ENCODE measurements at regions not wholly inside any gene's neighbourhood (a gene's known extent, or its start where the extent isn't known, plus 50 kb on each side); places are given as distances from the start of the nearest gene placed in this dataset.

DNA sequence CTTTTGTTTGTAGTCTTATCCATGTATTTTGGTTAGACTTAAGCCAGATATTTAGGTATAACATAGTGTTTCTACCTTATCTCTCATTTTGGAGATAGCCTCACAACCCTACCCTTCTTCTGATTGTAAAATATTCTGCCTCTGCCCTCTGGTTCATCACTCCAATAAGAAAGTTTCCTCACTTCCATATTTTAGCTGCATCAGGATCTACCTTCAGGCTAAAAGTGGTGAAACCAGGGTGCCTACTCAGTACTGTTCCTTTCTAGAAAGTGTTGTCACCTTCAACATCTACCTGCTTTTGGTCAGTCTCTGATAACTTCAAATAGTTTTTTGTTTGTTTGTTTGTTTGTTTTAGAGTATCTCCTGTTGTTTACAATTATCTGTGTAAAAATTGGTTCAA is 294.6 kb downstream of the ANXA1 start:
- Mint-ChIP-seq H3K4me3 (no peak overlapping the region), H3K36me3 (no peaks in the 10 kb centered on the region), H3K9me3 (peaks cover 0 to 3% (median 0%) of the 10 kb centered on the region in 7 donors), H3K27ac (no peak overlapping the region), H3K27me3 (ENCODE audit: low read depth in 3 of 3) (peaks cover 0 to 4% (median 0%) of the 10 kb centered on the region in 3 donors), H3K4me1 (no peaks in the 10 kb centered on the region)
- Histone ChIP-seq H3K4me2 (replicated peaks; ENCODE audit: extremely low read depth, low read length, poor library complexity, severe bottlenecking) (no peak overlapping the region), H3K27me3 (ENCODE audit: control insufficient read depth in 2 of 2, insufficient read depth in 2 of 2, low read length in 2 of 2) (no peaks in the 10 kb centered on the region), H3K4me1 (ENCODE audit: control insufficient read depth in 1 of 2, insufficient read depth in 2 of 2, low read length in 2 of 2) (no peaks in the 10 kb centered on the region), H3K36me3 (replicated peaks in 1 of 2; ENCODE audit: control insufficient read depth in 1 of 2, insufficient read depth in 2 of 2, low read length in 2 of 2) (no peaks in the 10 kb centered on the region), H3K4me3 (replicated peaks in 1 of 3; ENCODE audit: low read depth in 2 of 3, low read length in 3 of 3) (no peak overlapping the region), H2AFZ (ENCODE audit: insufficient read depth, low read depth, low read length, poor library complexity, severe bottlenecking) (no peak overlapping the region), H3K27ac (ENCODE audit: low read depth in 1 of 2, low read length in 2 of 2) (no peak overlapping the region), H3K9me3 (replicated peaks in 1 of 2; ENCODE audit: control insufficient read depth in 1 of 2, insufficient read depth in 1 of 2, low read length in 2 of 2) (no peaks in the 10 kb centered on the region), H4K20me1 (ENCODE audit: insufficient read depth, low read length) (no peaks in the 10 kb centered on the region), H3K9ac (ENCODE audit: insufficient read depth, low read length, poor library complexity, severe bottlenecking) (no peak overlapping the region), H3K79me2 (ENCODE audit: insufficient read depth, low read length) (no peaks in the 10 kb centered on the region)
- TF ChIP-seq, protein P1, sequence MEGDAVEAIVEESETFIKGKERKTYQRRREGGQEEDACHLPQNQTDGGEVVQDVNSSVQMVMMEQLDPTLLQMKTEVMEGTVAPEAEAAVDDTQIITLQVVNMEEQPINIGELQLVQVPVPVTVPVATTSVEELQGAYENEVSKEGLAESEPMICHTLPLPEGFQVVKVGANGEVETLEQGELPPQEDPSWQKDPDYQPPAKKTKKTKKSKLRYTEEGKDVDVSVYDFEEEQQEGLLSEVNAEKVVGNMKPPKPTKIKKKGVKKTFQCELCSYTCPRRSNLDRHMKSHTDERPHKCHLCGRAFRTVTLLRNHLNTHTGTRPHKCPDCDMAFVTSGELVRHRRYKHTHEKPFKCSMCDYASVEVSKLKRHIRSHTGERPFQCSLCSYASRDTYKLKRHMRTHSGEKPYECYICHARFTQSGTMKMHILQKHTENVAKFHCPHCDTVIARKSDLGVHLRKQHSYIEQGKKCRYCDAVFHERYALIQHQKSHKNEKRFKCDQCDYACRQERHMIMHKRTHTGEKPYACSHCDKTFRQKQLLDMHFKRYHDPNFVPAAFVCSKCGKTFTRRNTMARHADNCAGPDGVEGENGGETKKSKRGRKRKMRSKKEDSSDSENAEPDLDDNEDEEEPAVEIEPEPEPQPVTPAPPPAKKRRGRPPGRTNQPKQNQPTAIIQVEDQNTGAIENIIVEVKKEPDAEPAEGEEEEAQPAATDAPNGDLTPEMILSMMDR (IDR thresholded peaks at IDR 0.05): no peak
- no peak for DNase-seq
- intact Hi-C loops (cut with micrococcal nuclease): no loop called here

DNA sequence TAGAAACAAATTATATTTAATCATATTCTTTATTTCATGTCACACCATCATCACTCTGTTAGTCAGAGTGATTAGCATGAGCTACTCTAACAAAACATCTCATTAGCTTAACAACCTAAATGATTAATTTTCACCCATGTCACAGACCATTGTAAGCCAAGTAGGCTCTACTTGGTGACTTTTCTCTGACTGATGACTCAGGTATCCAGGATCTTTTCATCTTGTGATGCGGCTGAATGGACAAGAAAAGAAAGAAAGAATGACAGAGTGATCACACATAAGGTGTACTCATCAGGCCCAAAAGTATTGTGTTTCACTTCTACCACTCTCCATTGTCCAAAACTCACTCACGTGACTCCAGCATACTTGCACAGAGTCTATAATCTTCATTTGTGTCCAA is 299.3 kb downstream of the ANXA1 start:
- DNase-seq: no peak

More for the DNA sequence above, 299.3 kb downstream of the ANXA1 start:
- H4K20me1 ChIP-seq (ENCODE audit: insufficient read depth, low read length): no peaks in the 10 kb centered on the region
- H3K4me2 ChIP-seq (replicated peaks; ENCODE audit: extremely low read depth, low read length, poor library complexity, severe bottlenecking): no peak overlapping the region
- H3K27me3 ChIP-seq (ENCODE audit: control insufficient read depth in 2 of 2, insufficient read depth in 2 of 2, low read length in 2 of 2): no peaks in the 10 kb centered on the region
- no peak overlapping the region for H3K27ac ChIP-seq (ENCODE audit: low read depth in 1 of 2, low read length in 2 of 2)
- no peaks in the 10 kb centered on the region for H3K9me3 ChIP-seq (replicated peaks in 1 of 2; ENCODE audit: control insufficient read depth in 1 of 2, insufficient read depth in 1 of 2, low read length in 2 of 2)
- WGBS (ENCODE audit: insufficient coverage): 100% methylated on average over 1 of the region's 2 CpGs
- no peaks in the 10 kb centered on the region for H3K27me3 Mint-ChIP-seq (ENCODE audit: low read depth in 3 of 3)
- no peak overlapping the region for H3K9ac ChIP-seq (ENCODE audit: insufficient read depth, low read length, poor library complexity, severe bottlenecking)
- no peak overlapping the region for H2AFZ ChIP-seq (ENCODE audit: insufficient read depth, low read depth, low read length, poor library complexity, severe bottlenecking)
- H3K36me3 Mint-ChIP-seq: no peaks in the 10 kb centered on the region
- no peak overlapping the region for H3K4me3 ChIP-seq (replicated peaks in 1 of 3; ENCODE audit: low read depth in 2 of 3, low read length in 3 of 3)
- TF ChIP-seq, protein P1 (IDR thresholded peaks at IDR 0.05): no peak
- no peaks in the 10 kb centered on the region for H3K79me2 ChIP-seq (ENCODE audit: insufficient read depth, low read length)
- H3K4me1 Mint-ChIP-seq: no peaks in the 10 kb centered on the region
- H3K36me3 ChIP-seq (replicated peaks in 1 of 2; ENCODE audit: control insufficient read depth in 1 of 2, insufficient read depth in 2 of 2, low read length in 2 of 2): no peaks in the 10 kb centered on the region
- H3K9me3 Mint-ChIP-seq: peaks cover 0 to 5% (median 2%) of the 10 kb centered on the region in 7 donors
- H3K4me3 Mint-ChIP-seq: no peak overlapping the region
- H3K27ac Mint-ChIP-seq: no peak overlapping the region
- intact Hi-C loops (cut with micrococcal nuclease): no loop called here
- H3K4me1 ChIP-seq (ENCODE audit: control insufficient read depth in 1 of 2, insufficient read depth in 2 of 2, low read length in 2 of 2): no peaks in the 10 kb centered on the region

All from CD14-positive monocyte (primary cell).